CD14-positive monocyte (primary cell): ENCODE measurements at regions not wholly inside any gene's neighbourhood (a gene's known extent, or its start where the extent isn't known, plus 50 kb on each side); places are given as distances from the start of the nearest gene placed in this dataset.
A peak's percentile ranks its signal among the peaks of the same experiment; 100 is the strongest.

Source experiments
- DNase-seq, 3 donors: peaks; one replicate each; pipeline ENCODE4 v3.0.0-alpha.2; 2011 to 2022
- H2AFZ ChIP-seq: 2 replicates; pipeline ENCODE4 v1.6.0; 2012; ENCODE audit warnings: mild to moderate bottlenecking, low read depth, low read length, inconsistent platforms; ENCODE audit not compliant: insufficient read depth, poor library complexity, severe bottlenecking
- H3K27ac ChIP-seq, 2 donors: 1 replicate in 1 of 2; 2 replicates in 1 of 2; pipeline ENCODE4 v1.5.1; 2012 to 2013; ENCODE audit warnings: low read length in 2 of 2, control low read depth in 1 of 2, inconsistent platforms in 1 of 2, low read depth in 1 of 2, mild to moderate bottlenecking in 1 of 2
- H3K27me3 ChIP-seq, 2 donors: one replicate each; pipeline versions ENCODE4 v1.6.0 to v1.6.1; 2011 to 2013; ENCODE audit warnings: low read length in 2 of 2; ENCODE audit not compliant: control insufficient read depth in 2 of 2, insufficient read depth in 2 of 2
- H3K36me3 ChIP-seq, 2 donors: replicated peaks in 1 of 2; 1 replicate in 1 of 2; 2 replicates in 1 of 2; pipeline versions ENCODE4 v1.5.1 to v1.6.1; 2012 to 2013; ENCODE audit warnings: low read length in 2 of 2, control low read depth in 1 of 2, inconsistent platforms in 1 of 2, mild to moderate bottlenecking in 1 of 2; ENCODE audit not compliant: insufficient read depth in 2 of 2, control insufficient read depth in 1 of 2
- H3K4me1 ChIP-seq, 2 donors: 1 replicate in 1 of 2; 2 replicates in 1 of 2; pipeline versions ENCODE4 v1.5.1 to v1.6.1; 2012 to 2013; ENCODE audit warnings: low read length in 2 of 2, control low read depth in 1 of 2, inconsistent platforms in 1 of 2, mild to moderate bottlenecking in 1 of 2, moderate library complexity in 1 of 2; ENCODE audit not compliant: insufficient read depth in 2 of 2, control insufficient read depth in 1 of 2
- H3K4me2 ChIP-seq: replicated peaks from 2 replicates; pipeline ENCODE3; 2012; ENCODE audit warnings: low read length, moderate library complexity, mild to moderate bottlenecking; ENCODE audit not compliant: poor library complexity, severe bottlenecking; ENCODE audit errors: extremely low read depth
- H3K4me3 ChIP-seq, 3 experiments: fragments of 200-600 bp in 1 of 3; sonication (generic) in 1 of 3; replicated peaks in 1 of 3; 1 replicate in 2 of 3; 2 replicates in 1 of 3; pipeline ENCODE4 v1.5.1; 2011 to 2013; ENCODE audit warnings: low read length in 3 of 3, mild to moderate bottlenecking in 3 of 3, control low read depth in 2 of 3, low read depth in 2 of 3, inconsistent platforms in 1 of 3, moderate library complexity in 1 of 3
- H3K79me2 ChIP-seq: 2 replicates; pipeline ENCODE4 v1.6.0; 2012; ENCODE audit warnings: mild to moderate bottlenecking, control low read depth, inconsistent platforms, low read length, moderate library complexity; ENCODE audit not compliant: insufficient read depth
- H3K9ac ChIP-seq: 2 replicates; pipeline ENCODE4 v1.6.0; 2017; ENCODE audit warnings: low read length, mild to moderate bottlenecking; ENCODE audit not compliant: insufficient read depth, poor library complexity, severe bottlenecking
- H3K9me3 ChIP-seq, 2 donors: replicated peaks in 1 of 2; 1 replicate in 1 of 2; 2 replicates in 1 of 2; pipeline versions ENCODE4 v1.5.1 to v1.6.1; 2012 to 2013; ENCODE audit warnings: low read length in 2 of 2, control low read depth in 1 of 2; ENCODE audit not compliant: control insufficient read depth in 1 of 2, insufficient read depth in 1 of 2
- H4K20me1 ChIP-seq: 2 replicates; pipeline ENCODE4 v1.6.0; 2012; ENCODE audit warnings: mild to moderate bottlenecking, low read length, control low read depth, moderate library complexity; ENCODE audit not compliant: insufficient read depth
- H3K27ac Mint-ChIP-seq, 7 donors: one replicate each; pipeline ENCODE4 v1.8.0; 2020; ENCODE audit warnings: mild to moderate bottlenecking in 7 of 7, mixed read lengths in 7 of 7, moderate library complexity in 6 of 7, inconsistent platforms in 2 of 7
- H3K27me3 Mint-ChIP-seq, 3 donors: one replicate each; pipeline ENCODE4 v1.8.0; 2021 to 2022; ENCODE audit warnings: low read depth in 3 of 3, mild to moderate bottlenecking in 3 of 3, mixed read lengths in 3 of 3, moderate library complexity in 3 of 3, inconsistent platforms in 1 of 3
- H3K36me3 Mint-ChIP-seq, 2 donors: one replicate each; pipeline ENCODE4 v1.8.0; 2020; ENCODE audit warnings: mixed read lengths in 2 of 2, inconsistent platforms in 1 of 2, mild to moderate bottlenecking in 1 of 2
- H3K4me1 Mint-ChIP-seq: one replicate; pipeline ENCODE4 v1.8.0; 2020; ENCODE audit warnings: mild to moderate bottlenecking, mixed read lengths
- H3K4me3 Mint-ChIP-seq, 2 donors: one replicate each; pipeline ENCODE4 v1.8.0; 2020; ENCODE audit warnings: mild to moderate bottlenecking in 2 of 2, mixed read lengths in 2 of 2, moderate library complexity in 1 of 2
- H3K9me3 Mint-ChIP-seq, 7 donors: one replicate each; pipeline ENCODE4 v1.8.0; 2020 to 2022; ENCODE audit warnings: mixed read lengths in 7 of 7, mild to moderate bottlenecking in 6 of 7, moderate library complexity in 6 of 7, inconsistent platforms in 2 of 7
- WGBS: methylation state at CpG from one replicate; pipeline ENCODE4 v1.1.5; 2013; ENCODE audit warnings: missing lambda C conversion rate; ENCODE audit not compliant: insufficient coverage; 5-methylcytosine and 5-hydroxymethylcytosine counted together
- intact Hi-C, 2 donors: fragments of 100-400 bp; cut with micrococcal nuclease; formaldehyde crosslinking; loops; one replicate each; pipeline versions ENCODE4 v1.15.0 to v1.15.1; 2023
- TF ChIP-seq, protein P1 (sequence below): fragments of 200-600 bp; IDR thresholded peaks from one replicate; pipeline ENCODE4 v1.8.0; 2022; ENCODE audit warnings: antibody characterized with exemption, mild to moderate bottlenecking

GRCh38 chr11:92410526-92410925 is 185.9 kb downstream of the FAT3 start:
- H3K27ac Mint-ChIP-seq = peak overlapping the region in 1 of 7 donors; percentile 3
- peaks cover 0 to 3% (median 0%) of the 10 kb centered on the region in 7 donors for H3K9me3 Mint-ChIP-seq
- TF ChIP-seq, protein P1, sequence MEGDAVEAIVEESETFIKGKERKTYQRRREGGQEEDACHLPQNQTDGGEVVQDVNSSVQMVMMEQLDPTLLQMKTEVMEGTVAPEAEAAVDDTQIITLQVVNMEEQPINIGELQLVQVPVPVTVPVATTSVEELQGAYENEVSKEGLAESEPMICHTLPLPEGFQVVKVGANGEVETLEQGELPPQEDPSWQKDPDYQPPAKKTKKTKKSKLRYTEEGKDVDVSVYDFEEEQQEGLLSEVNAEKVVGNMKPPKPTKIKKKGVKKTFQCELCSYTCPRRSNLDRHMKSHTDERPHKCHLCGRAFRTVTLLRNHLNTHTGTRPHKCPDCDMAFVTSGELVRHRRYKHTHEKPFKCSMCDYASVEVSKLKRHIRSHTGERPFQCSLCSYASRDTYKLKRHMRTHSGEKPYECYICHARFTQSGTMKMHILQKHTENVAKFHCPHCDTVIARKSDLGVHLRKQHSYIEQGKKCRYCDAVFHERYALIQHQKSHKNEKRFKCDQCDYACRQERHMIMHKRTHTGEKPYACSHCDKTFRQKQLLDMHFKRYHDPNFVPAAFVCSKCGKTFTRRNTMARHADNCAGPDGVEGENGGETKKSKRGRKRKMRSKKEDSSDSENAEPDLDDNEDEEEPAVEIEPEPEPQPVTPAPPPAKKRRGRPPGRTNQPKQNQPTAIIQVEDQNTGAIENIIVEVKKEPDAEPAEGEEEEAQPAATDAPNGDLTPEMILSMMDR = no peak
- Histone ChIP-seq H3K9ac (no peak overlapping the region), H3K4me2 (no peak overlapping the region), H4K20me1 (no peaks in the 10 kb centered on the region), H3K79me2 (no peaks in the 10 kb centered on the region), H2AFZ (no peak overlapping the region), H3K4me1 (no peaks in the 10 kb centered on the region), H3K27ac (no peak overlapping the region), H3K36me3 (no peaks in the 10 kb centered on the region), H3K9me3 (no peaks in the 10 kb centered on the region), H3K27me3 (no peaks in the 10 kb centered on the region), H3K4me3 (no peak overlapping the region)
- H3K4me3 Mint-ChIP-seq = no peak overlapping the region
- intact Hi-C loops = no loop called here
- H3K36me3 Mint-ChIP-seq = no peaks in the 10 kb centered on the region
- no peaks in the 10 kb centered on the region for H3K4me1 Mint-ChIP-seq
- WGBS = no CpG with 5 or more reads among the region's 1 CpG
- no peak for DNase-seq
- H3K27me3 Mint-ChIP-seq = peaks cover 0 to 1% (median 0%) of the 10 kb centered on the region in 3 donors

DNA sequence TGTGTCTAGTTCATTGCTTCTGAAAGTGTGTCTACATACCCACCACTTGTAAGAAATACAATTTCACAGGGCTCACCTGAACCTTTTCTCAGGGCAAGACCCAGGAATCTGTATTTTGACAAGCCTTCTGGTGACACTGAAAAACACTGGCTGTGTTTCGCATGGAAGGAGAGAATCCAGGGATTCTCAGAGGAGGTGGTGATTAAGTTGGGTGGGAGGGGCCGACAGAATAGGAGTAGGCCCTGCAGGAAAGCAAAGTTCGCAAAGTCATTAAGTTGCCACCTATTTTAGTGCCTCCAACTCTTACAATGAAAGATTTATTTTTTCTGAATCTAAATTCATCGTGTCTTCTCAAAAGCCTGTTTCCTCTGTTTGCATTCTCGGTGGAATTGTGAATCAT is 186.8 kb downstream of the FAT3 start:
- peaks cover 0 to 1% (median 0%) of the 10 kb centered on the region in 3 donors for H3K27me3 Mint-ChIP-seq
- intact Hi-C loops = no loop called here

More for the DNA sequence above, 186.8 kb downstream of the FAT3 start:
- H3K9ac ChIP-seq = no peak overlapping the region
- no peaks in the 10 kb centered on the region for H3K9me3 ChIP-seq
- Mint-ChIP-seq H3K9me3 (peaks cover 0 to 3% (median 0%) of the 10 kb centered on the region in 7 donors), H3K4me3 (no peak overlapping the region), H3K4me1 (no peaks in the 10 kb centered on the region), H3K27ac (no peak overlapping the region), H3K36me3 (no peaks in the 10 kb centered on the region)
- H3K4me2 ChIP-seq = no peak overlapping the region
- no peaks in the 10 kb centered on the region for H3K36me3 ChIP-seq
- no peak overlapping the region for H3K27ac ChIP-seq
- H4K20me1 ChIP-seq = no peaks in the 10 kb centered on the region
- no peaks in the 10 kb centered on the region for H3K79me2 ChIP-seq
- H3K4me1 ChIP-seq = no peaks in the 10 kb centered on the region
- TF ChIP-seq, protein P1 = no peak
- no CpG with 5 or more reads among the region's 5 CpGs for WGBS
- no peak for DNase-seq
- H2AFZ ChIP-seq = no peak overlapping the region
- no peaks in the 10 kb centered on the region for H3K27me3 ChIP-seq
- no peak overlapping the region for H3K4me3 ChIP-seq
